ENCODE measurements at regions not wholly inside any gene's neighbourhood (a gene's known extent, or its start where the extent isn't known, plus 50 kb on each side); places are given as distances from the start of the nearest gene placed in this dataset.

DNA sequence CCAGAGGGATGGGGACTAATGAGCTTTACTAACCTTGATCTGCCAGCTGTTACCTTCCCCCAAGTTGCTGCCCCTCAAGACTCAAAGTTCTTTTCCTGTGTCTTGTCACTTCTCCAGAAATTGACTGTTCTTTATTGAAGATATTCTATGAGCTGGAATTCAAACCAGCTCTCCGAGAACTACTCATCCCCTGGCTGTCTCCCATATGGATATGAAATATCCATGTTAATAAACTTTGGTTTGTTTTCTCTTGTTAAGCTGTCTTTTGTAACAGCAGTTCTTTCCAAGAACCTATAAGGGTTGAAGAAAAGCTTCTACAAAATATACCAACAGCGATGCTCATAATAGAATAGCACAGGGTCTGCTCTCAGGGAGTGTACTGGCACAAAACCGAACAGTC is 77.0 kb downstream of the CAMK2N1 start:
- TF ChIP-seq, protein P1, sequence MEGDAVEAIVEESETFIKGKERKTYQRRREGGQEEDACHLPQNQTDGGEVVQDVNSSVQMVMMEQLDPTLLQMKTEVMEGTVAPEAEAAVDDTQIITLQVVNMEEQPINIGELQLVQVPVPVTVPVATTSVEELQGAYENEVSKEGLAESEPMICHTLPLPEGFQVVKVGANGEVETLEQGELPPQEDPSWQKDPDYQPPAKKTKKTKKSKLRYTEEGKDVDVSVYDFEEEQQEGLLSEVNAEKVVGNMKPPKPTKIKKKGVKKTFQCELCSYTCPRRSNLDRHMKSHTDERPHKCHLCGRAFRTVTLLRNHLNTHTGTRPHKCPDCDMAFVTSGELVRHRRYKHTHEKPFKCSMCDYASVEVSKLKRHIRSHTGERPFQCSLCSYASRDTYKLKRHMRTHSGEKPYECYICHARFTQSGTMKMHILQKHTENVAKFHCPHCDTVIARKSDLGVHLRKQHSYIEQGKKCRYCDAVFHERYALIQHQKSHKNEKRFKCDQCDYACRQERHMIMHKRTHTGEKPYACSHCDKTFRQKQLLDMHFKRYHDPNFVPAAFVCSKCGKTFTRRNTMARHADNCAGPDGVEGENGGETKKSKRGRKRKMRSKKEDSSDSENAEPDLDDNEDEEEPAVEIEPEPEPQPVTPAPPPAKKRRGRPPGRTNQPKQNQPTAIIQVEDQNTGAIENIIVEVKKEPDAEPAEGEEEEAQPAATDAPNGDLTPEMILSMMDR (IDR thresholded peaks at IDR 0.05; ENCODE audit: low read depth, low read length, missing input control) = no peak
- TF ChIP-seq HNF4G (IDR thresholded peaks at IDR 0.05) (no peak), SP1 (IDR thresholded peaks at IDR 0.05) (no peak)
- TF ChIP-seq, protein P2, sequence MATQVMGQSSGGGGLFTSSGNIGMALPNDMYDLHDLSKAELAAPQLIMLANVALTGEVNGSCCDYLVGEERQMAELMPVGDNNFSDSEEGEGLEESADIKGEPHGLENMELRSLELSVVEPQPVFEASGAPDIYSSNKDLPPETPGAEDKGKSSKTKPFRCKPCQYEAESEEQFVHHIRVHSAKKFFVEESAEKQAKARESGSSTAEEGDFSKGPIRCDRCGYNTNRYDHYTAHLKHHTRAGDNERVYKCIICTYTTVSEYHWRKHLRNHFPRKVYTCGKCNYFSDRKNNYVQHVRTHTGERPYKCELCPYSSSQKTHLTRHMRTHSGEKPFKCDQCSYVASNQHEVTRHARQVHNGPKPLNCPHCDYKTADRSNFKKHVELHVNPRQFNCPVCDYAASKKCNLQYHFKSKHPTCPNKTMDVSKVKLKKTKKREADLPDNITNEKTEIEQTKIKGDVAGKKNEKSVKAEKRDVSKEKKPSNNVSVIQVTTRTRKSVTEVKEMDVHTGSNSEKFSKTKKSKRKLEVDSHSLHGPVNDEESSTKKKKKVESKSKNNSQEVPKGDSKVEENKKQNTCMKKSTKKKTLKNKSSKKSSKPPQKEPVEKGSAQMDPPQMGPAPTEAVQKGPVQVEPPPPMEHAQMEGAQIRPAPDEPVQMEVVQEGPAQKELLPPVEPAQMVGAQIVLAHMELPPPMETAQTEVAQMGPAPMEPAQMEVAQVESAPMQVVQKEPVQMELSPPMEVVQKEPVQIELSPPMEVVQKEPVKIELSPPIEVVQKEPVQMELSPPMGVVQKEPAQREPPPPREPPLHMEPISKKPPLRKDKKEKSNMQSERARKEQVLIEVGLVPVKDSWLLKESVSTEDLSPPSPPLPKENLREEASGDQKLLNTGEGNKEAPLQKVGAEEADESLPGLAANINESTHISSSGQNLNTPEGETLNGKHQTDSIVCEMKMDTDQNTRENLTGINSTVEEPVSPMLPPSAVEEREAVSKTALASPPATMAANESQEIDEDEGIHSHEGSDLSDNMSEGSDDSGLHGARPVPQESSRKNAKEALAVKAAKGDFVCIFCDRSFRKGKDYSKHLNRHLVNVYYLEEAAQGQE (IDR thresholded peaks at IDR 0.05) = no peak
- TF ChIP-seq, protein P3, sequence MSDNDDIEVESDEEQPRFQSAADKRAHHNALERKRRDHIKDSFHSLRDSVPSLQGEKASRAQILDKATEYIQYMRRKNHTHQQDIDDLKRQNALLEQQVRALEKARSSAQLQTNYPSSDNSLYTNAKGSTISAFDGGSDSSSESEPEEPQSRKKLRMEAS (IDR thresholded peaks at IDR 0.05) = no peak
- TF ChIP-seq, protein P4, sequence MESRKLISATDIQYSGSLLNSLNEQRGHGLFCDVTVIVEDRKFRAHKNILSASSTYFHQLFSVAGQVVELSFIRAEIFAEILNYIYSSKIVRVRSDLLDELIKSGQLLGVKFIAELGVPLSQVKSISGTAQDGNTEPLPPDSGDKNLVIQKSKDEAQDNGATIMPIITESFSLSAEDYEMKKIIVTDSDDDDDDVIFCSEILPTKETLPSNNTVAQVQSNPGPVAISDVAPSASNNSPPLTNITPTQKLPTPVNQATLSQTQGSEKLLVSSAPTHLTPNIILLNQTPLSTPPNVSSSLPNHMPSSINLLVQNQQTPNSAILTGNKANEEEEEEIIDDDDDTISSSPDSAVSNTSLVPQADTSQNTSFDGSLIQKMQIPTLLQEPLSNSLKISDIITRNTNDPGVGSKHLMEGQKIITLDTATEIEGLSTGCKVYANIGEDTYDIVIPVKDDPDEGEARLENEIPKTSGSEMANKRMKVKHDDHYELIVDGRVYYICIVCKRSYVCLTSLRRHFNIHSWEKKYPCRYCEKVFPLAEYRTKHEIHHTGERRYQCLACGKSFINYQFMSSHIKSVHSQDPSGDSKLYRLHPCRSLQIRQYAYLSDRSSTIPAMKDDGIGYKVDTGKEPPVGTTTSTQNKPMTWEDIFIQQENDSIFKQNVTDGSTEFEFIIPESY (IDR thresholded peaks at IDR 0.05) = no peak

All from liver (tissue), 3 donors.